KOPT-K1 (cell line): ENCODE measurements at regions not wholly inside any gene's neighbourhood (a gene's known extent, or its start where the extent isn't known, plus 50 kb on each side); places are given as distances from the start of the nearest gene placed in this dataset.

Experiments
- H3K27ac ChIP-seq: fragments of 200-600 bp; sonication (generic); 2 replicates; pipeline ENCODE4 v1.5.1; 2016; ENCODE audit warnings: antibody characterized with exemption, mild to moderate bottlenecking, low read depth, low read length; ENCODE audit not compliant: poor library complexity, severe bottlenecking
- H3K36me3 ChIP-seq: fragments of 200-600 bp; sonication (generic); 2 replicates; pipeline ENCODE4 v1.5.1; 2017; ENCODE audit warnings: antibody characterized with exemption, mild to moderate bottlenecking, low read length, moderate library complexity; ENCODE audit not compliant: insufficient read depth
- H3K9me3 ChIP-seq: fragments of 200-600 bp; sonication (generic); 2 replicates; pipeline ENCODE4 v1.5.1; 2017; ENCODE audit warnings: antibody characterized with exemption, low read length, mild to moderate bottlenecking; ENCODE audit not compliant: insufficient read depth, poor library complexity, severe bottlenecking

DNA sequence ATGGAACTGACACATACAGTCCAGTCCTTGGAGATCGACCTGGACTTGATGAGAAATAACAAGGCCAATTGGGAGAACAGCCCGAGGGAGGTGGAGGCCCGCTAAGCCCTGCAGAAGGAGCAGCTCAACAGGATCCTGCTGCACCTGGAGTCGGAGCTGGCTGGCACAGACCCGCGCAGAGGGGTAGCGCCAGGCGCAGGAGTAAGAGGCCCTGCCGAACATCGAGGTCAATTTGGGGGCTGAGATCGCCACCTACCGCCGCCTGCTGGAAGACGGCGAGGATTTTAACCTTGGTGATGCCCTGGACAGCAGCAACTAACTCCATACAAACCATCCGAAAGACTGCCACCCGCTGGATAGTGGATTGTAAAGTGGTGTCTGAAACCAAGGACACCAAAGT lies 1610.1 kb upstream of the ACO1 start:
- Histone ChIP-seq H3K27ac (no peak overlapping the region), H3K36me3 (no peaks in the 10 kb centered on the region), H3K9me3 (no peaks in the 10 kb centered on the region)

DNA sequence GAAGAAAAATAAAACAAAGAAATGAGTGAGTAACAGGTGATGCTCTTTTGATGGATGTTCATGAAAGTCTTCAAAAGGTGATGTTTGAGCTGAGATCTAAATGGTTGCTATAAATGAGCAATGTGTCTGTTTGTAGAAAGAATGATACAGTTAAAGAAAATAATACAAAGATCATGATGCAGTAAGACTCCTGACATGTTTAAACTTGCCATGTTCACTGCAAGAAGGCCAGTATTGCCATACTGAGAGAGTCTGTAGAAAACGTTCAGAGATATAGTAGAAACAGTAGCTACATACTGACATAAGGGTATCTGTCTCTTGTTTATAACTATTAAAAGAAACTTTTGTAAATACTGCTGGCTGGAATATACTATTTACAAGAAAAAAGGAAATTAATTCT lies 1609.2 kb upstream of the ACO1 start:
- Histone ChIP-seq H3K36me3 (no peaks in the 10 kb centered on the region), H3K27ac (no peak overlapping the region), H3K9me3 (no peaks in the 10 kb centered on the region)

DNA sequence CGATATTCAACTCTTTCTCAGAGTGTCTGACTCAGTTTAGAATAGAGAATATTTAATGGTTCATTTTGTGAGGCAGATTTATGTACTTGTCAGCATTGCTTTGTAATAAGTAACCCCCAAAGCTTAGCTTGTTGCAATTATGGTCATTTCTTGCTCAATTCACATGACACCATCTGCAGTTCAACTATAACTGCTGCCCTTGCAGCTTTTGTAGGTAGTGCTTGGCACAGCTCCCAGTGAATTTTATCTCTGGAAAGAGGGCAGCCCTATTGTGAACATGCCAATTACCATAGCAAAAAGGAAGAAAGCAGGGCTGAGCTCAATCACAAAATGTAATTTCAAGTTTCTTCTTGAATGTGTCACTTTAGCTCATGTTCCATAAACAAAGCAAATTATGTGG lies 1587.7 kb upstream of the ACO1 start:
- H3K36me3 ChIP-seq: no peaks in the 10 kb centered on the region
- no peaks in the 10 kb centered on the region for H3K9me3 ChIP-seq
- no peak overlapping the region for H3K27ac ChIP-seq

DNA sequence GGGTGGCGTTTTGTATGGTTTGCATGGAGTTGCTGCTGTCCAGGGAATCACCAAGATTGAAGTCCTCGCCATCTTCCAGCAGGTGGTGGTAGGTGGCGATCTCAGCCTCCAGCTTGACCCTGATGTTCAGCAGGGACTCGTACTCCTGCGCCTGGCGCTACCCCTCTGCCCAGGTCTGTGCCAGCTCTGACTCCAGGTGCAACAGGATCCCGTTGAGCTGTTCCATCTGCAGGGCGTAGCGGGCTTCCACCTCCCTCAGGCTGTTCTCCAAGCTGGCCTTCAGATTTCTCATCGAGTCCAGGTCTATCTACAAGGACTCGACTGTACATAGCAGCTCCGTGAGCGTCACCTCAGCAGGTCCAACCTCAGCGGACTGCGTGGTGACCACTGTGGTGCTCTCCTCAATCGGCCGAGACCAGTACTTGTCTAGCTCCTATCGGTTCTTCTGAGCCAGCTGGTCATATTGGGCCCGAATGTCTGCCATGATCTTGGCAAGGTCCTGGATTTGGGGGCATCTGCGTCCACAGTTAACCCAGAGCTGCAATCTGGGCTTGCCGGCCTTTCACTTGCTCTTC lies 1584.8 kb upstream of the ACO1 start:
- Histone ChIP-seq H3K36me3 (no peaks in the 10 kb centered on the region), H3K9me3 (no peaks in the 10 kb centered on the region), H3K27ac (no peak overlapping the region)

DNA sequence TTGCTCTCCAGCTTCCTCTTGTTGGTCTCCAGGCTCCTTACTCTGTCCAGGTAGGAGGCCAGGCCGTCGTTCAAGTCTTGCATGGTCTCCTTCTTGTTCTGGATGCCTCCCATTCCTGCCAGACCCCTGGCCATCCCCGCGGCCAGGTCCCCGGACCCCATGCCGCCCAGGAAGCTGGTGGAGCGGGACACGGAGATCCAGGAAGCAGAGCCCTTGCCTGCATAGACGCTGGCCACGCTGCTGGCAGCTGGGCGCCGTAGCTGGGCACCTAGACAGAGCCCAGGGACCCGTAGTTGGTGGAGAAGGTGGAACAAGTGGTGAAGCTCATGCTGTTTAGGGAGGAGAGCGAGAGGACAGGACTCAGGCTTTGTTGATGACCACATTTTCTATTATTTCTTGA lies 1584.0 kb upstream of the ACO1 start:
- no peak overlapping the region for H3K27ac ChIP-seq
- no peaks in the 10 kb centered on the region for H3K36me3 ChIP-seq
- H3K9me3 ChIP-seq: no peaks in the 10 kb centered on the region

DNA sequence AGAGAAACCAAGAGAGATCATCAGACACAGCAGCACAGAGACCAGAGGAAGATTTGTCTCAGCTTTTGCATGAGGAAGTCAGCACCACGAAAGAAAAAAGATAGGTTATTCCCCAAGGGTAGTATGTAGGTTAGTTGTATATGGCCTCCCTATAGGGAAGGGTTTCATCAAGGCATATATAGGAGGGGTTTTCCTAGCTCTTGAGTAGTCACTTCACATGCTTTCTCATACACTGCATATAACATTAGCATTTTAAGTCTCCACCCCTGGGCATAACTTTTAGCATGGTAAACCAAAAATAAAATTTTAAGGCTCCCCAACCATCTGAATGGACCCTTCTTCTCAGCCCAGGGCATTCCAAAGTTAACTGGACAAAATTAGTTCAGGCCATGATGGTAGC lies 1571.6 kb upstream of the ACO1 start:
- no peaks in the 10 kb centered on the region for H3K9me3 ChIP-seq
- no peak overlapping the region for H3K27ac ChIP-seq
- H3K36me3 ChIP-seq: no peaks in the 10 kb centered on the region

DNA sequence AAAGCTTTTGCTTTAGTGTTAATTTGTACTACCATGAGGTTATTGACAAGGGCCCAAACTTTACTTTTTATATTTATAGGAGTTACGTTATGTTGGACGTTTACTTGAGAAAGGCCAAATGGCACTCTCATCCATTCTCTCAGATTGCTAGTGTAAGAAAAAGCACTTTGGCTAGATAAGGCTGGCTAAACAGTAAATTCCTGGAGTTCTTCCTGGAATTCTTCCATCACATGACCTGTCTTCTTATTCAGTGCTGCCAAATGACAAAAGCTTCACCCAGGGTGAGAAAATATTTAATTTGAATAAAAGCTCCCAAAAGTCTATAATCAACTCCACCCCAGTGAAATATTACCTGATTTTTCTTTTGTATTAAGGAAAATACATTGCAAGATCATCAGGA lies 1568.9 kb upstream of the ACO1 start:
- Histone ChIP-seq H3K27ac (no peak overlapping the region), H3K36me3 (no peaks in the 10 kb centered on the region), H3K9me3 (no peaks in the 10 kb centered on the region)

DNA sequence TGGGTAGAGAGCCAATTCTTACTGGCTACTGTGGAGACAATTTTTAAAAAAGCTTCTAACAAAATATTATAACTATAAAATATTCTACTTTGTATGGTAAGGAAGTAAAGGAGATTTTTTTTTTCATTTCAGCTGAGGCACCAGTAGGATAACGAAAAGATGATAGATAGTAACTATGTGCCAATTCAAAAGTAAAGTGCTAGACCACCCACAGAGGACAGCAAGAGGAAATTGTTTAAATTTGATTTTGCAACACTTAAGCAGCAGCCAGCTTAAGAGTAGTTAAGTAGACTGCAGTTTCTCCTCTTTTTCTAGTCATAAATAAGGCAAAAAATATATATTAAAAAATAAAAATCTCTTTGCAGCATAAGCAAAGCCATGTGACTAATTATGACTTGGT lies 1539.3 kb upstream of the ACO1 start:
- no peaks in the 10 kb centered on the region for H3K9me3 ChIP-seq
- no peak overlapping the region for H3K27ac ChIP-seq
- H3K36me3 ChIP-seq: no peaks in the 10 kb centered on the region

DNA sequence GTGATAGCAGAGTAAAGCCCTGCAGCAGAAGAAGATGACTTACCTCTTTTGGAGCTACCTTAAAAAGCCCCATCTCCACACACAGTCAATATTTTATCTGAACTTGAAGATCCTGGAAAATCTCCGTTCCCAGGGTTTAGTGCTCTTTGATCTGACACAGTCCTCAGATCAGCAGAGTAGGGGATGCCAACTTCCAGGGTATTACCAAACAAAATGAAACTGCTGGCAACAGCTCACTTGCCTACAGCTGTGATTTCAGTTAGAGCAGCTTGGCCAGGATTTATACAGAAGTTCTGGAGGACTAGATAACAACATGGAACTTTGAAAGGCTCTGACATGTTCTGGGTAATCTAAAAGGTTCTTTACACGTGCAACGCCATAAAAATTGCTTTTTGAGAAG lies 1537.8 kb upstream of the ACO1 start:
- H3K27ac ChIP-seq: no peak overlapping the region
- H3K36me3 ChIP-seq: no peaks in the 10 kb centered on the region
- no peaks in the 10 kb centered on the region for H3K9me3 ChIP-seq

DNA sequence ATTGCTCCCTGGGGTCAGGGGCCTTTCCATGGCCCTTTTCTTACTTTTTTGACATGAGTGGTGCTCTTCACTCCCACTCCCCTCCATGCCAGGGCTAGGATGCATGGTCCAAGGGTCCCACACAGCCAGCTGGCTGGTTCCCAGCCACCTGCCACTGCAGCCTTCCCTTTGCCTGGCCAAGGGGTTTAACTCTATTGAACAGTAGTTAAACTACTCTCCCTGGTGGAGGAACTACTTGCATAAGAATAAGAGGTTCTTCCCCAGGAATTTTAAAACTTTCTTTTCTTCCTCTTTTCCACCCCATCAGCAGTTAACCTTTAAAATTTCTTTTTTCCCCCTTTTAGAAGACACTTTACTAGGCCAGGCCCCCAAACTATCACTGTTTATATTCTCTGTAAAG lies 1532.8 kb upstream of the ACO1 start:
- Histone ChIP-seq H3K36me3 (no peaks in the 10 kb centered on the region), H3K27ac (no peak overlapping the region), H3K9me3 (no peaks in the 10 kb centered on the region)

DNA sequence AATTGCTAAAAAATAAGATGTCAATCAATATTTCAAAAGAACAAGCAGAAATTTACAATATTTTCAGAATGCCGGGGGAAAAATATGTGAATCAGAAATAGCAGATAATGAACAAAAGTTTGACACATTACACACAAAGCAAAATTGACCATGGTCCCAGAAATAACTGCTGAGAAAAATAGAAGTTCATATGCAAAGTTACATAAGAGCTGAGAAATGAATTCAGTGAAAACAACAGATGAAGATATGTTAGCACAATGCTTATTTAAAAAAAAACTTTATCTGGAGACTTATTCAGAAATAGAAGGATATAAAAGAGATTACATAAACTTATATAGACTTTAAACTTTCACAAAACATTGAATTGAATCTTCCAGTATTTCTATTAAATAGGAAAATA lies 1483.7 kb upstream of the ACO1 start:
- Histone ChIP-seq H3K9me3 (no peaks in the 10 kb centered on the region), H3K27ac (no peak overlapping the region), H3K36me3 (no peaks in the 10 kb centered on the region)

DNA sequence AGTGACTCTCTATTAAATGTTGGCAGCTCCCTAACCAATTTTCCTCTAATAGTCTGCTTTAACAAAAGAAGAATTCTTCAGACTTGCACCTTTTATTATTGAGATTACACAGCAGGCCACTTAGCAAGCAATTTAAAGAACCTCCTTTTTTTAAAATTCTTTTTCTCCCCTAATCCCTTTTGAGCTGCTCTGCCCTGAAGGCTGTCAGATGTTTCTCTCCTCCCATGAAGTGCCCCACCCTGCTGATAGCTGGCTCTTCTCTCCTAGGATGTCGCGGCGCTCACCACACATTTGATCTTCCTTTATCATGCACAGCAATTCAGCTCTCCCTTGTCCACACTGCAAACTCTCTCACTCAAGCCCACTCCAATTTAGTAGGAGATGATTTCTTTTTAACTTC lies 1471.1 kb upstream of the ACO1 start:
- no peak overlapping the region for H3K27ac ChIP-seq
- H3K36me3 ChIP-seq: no peaks in the 10 kb centered on the region
- no peaks in the 10 kb centered on the region for H3K9me3 ChIP-seq

DNA sequence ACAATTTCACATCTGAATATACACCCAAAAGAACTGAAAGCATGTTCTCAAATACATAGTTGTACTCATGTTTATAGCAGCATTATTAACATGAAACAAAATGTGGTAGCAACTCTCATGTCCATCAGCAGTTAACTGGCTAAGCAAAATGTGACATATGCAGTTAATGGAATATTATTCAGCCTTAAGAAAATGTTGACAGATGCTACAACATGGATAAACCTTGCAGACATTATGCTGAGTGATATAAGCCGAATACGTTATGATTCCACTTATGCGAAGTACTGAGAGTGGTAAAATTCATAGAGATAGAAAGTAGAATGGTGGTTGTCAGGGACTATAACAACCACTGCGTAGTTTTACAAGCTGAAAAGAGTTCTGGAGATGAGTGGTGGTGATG lies 1469.0 kb upstream of the ACO1 start:
- Histone ChIP-seq H3K36me3 (no peaks in the 10 kb centered on the region), H3K27ac (no peak overlapping the region), H3K9me3 (no peaks in the 10 kb centered on the region)

DNA sequence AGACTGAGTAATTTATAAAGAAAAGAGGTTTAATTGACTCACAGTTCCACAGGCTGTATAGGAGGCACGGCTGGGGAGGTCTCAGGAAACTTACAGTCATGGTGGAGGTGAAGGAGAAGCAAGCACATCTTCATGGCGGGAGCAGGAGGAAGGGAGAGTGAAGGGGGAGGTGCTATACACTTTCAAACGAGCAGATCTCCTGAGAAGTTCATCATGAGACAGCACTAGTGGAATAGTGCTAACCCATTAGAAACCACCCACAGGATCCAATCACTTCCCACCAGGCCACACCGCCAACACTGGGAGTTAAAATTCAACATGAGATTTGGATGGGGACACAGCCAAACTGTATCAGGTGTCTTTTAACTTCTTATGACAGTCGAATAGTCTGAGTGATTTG lies 1459.3 kb upstream of the ACO1 start:
- Histone ChIP-seq H3K9me3 (no peaks in the 10 kb centered on the region), H3K36me3 (no peaks in the 10 kb centered on the region), H3K27ac (no peak overlapping the region)

DNA sequence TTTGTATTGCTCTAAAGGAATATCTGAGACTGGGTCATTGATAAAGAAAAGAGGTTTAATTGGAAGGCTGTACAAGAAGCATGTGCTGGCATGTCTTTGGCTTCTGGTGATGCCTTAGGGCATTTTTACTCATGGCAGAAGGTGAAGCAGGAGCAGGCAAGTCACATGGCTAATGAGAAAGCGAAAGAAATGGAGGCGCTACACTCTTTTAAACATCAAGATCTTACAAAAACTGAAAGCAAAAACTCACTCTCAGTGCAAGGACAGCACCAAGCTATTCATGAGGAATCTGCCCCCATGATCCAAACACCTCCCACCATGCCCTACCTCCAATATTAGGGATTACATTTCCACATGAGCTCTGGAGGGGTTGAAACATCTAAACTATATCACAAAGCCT lies 1458.8 kb upstream of the ACO1 start:
- H3K9me3 ChIP-seq: no peaks in the 10 kb centered on the region
- H3K27ac ChIP-seq: no peak overlapping the region
- no peaks in the 10 kb centered on the region for H3K36me3 ChIP-seq

DNA sequence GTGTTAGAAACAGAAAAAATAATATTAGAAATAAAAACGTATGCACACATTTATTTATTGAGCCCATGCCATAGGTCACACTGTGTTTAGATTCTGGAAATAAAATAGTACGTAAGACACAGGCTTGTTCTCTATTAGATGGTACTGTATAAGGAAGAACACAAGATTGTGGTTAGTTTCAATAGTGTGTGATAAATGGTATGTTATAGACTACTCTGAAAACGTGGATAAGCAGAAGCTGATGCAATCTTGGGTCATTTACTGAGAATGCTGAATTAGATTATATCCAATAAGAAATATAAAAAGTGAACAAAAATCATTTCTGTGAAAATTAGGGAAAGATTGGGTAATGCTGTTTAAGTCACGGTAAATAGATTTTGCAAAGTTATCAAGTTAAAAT lies 1456.4 kb upstream of the ACO1 start:
- Histone ChIP-seq H3K36me3 (no peaks in the 10 kb centered on the region), H3K9me3 (no peaks in the 10 kb centered on the region), H3K27ac (no peak overlapping the region)

DNA sequence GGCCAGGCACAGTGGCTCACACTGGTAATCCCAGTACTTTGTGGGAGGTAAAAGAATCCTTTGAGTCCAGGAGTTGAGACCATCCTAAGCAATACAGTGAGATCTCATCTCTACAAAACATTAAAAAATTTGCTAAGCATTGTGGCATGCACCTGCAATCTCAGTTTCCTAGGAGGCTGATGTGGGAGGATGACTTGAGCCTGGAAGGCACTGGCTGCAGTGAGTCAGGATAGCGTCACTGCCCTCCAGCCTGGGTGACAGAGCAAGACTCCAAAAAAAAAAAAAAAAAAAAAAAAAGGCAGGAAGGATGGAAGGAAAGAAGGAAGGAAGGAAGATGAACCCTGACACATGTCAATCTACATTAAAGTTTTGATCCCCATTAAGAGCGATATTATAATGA lies 1452.2 kb upstream of the ACO1 start:
- Histone ChIP-seq H3K9me3 (no peaks in the 10 kb centered on the region), H3K36me3 (no peaks in the 10 kb centered on the region)

More for the DNA sequence above, 1452.2 kb upstream of the ACO1 start:
- H3K27ac ChIP-seq: no peak overlapping the region
